ENCODE measurements at regions not wholly inside any gene's neighbourhood (a gene's known extent, or its start where the extent isn't known, plus 50 kb on each side); places are given as distances from the start of the nearest gene placed in this dataset.

- TF ChIP-seq CHD7 (IDR thresholded peaks at IDR 0.05; ENCODE audit: insufficient replicate concordance, low read length) (no peak), HDAC2 (IDR thresholded peaks at IDR 0.05; ENCODE audit: borderline replicate concordance in 1 of 2, low read depth in 2 of 2, low read length in 2 of 2) (no peak), GABPA (IDR thresholded peaks at IDR 0.05; ENCODE audit: borderline replicate concordance, insufficient read depth, low read length) (no peak), TCF12 (IDR thresholded peaks at IDR 0.05; ENCODE audit: low read depth, low read length) (no peak), RAD21 (IDR thresholded peaks at IDR 0.05 in 1 of 2, conservative IDR thresholded peaks at IDR 0.05 in 1 of 2; ENCODE audit: low read depth in 2 of 2, low read length in 2 of 2) (no peak), BACH1 (IDR thresholded peaks at IDR 0.05; ENCODE audit: low read length) (no peak), JUN (IDR thresholded peaks at IDR 0.05; ENCODE audit: low read depth, low read length) (no peak), GTF2F1 (IDR thresholded peaks at IDR 0.05; ENCODE audit: borderline replicate concordance, low read depth, low read length) (no peak), SRF (IDR thresholded peaks at IDR 0.05; ENCODE audit: low read depth, low read length) (no peak), RXRA (IDR thresholded peaks at IDR 0.05; ENCODE audit: insufficient read depth, low read depth, low read length) (no peak), TEAD4 (IDR thresholded peaks at IDR 0.05; ENCODE audit: low read depth, low read length) (no peak), EZH2 (IDR thresholded peaks at IDR 0.05; ENCODE audit: low read depth, low read length, severe bottlenecking) (no peak)
These were observed 686.1 kb upstream of the AADAT start (continued) for GRCh38 chr4:170775851-170776250.
